ENCODE measurements at regions not wholly inside any gene's neighbourhood (a gene's known extent, or its start where the extent isn't known, plus 50 kb on each side); places are given as distances from the start of the nearest gene placed in this dataset.

DNA sequence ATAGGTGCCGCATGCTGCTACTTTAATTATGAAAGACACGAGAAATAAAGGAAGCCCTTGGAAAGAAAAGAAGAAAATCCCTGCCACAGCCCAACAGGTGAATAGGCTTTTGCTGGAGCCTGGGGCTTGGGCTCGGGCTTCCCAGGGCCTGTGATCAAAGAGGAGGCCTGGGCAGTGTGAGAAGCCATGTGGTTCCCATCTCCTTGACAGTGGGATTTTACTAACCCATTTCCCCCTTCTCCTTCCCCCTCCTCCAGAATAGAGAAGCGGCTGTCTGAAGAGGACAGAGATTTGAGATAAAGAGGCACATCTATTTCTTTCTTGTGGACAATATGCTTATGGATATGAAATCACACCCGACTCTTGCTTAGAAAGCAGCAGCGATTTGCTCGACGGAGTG is 369.1 kb downstream of the MCTP2 start:
- in situ Hi-C loops (cut with HindIII; ENCODE audit: low sequenced_read_pairs): no loop called here

DNA sequence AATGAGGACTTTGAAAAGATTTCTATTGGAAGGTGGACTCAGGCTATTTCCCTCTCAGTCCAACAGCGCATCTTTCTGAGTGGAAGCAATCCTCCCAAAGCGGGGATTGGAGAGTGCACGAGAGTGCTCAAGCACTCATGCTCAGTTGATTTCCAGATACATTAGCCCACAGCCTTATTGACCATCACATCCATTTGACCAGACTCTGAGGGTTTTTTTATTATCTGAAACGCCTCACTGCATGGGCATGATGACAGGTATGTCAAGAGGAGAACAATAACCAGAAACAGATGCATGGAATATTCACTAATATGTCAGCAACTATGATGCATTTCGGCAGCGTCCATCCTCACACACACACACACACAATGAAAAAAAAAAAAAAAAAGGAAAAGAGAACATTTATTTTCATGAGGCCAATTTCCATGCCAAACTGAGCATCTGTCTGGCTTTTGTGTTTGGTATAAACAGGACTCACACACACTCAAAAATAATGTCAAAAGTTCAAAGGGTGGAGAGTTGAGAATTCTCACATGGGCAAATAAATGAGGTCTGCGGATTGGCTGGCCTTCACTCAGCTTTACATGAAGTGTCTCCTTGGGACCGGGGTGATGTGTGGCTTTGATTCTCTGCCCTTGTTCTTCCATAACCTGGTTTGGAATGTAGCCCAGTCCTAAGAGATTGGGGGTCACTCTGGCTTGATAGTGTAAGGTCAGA is 371.6 kb downstream of the MCTP2 start:
- no peak for DNase-seq (ENCODE audit: low spot score)
- in situ Hi-C loops (cut with HindIII; ENCODE audit: low sequenced_read_pairs): no loop called here

More for the DNA sequence above, 369.1 kb downstream of the MCTP2 start:
- DNase-seq (ENCODE audit: low spot score): no peak

DNA sequence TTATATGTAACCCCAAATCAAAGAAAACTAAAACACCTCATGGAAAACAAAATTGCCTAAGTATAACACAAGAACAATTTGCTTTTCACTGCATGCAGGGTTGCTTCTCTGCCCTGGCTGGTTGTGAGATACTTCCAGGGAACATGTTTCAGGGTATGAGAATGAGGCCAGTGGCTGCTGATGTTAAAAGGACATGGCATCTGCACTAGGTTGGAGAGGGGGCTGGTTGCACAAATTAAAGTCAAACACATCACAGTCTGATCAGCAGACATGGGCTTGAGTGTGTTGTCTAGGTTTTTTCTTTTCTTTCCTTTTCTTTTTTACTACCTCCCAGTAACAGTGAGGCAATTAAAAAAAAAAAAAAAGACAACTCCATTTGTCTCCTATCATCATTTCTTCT is 374.9 kb downstream of the MCTP2 start:
- in situ Hi-C loops (cut with HindIII; ENCODE audit: low sequenced_read_pairs): no loop called here
- DNase-seq (ENCODE audit: low spot score): no peak

DNA sequence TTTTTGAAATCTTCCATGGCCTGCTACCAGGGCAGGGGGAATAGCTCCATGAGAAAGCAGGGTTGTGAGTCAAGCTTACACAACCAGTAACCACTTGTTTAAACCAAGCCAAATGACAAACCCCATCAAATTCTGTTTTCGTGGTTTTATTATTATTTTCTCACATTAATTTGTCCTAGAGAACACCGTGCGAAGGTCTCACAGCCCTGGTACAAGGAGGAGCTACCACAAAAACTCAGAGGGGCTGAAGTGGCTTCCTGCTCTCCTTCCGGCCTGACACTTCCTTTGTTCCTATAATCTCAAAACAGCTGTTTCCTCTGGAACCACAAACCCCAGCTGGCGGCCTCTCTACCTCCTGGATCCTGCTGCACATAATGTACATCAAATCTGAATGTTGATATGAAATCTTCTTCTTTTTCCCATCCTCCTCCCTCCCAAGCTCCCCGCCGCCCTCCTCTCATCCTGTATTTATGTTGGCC is 375.9 kb downstream of the MCTP2 start:
- no peak for DNase-seq (ENCODE audit: low spot score)
- in situ Hi-C loops (cut with HindIII; ENCODE audit: low sequenced_read_pairs): no loop called here

DNA sequence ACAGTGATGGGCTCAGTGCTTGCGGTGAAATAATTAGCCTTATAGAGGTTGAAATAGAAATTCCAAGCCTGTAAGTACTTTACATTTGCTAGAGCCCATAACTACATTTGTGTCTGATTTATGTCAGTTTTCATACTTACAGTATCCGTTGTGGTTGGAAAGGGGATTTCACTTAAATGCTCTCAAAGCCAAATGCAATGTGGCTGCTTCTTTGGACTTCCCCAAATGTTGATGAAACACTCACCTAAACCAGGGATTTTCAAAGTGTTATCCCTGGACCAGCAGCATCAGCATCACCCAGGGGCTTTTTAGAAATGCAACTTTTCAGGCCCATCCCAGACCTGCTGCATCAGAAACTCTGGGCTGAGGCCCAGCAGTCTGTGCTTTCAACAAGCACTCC is 378.7 kb downstream of the MCTP2 start:
- DNase-seq (ENCODE audit: low spot score): no peak
- in situ Hi-C loops (cut with HindIII; ENCODE audit: low sequenced_read_pairs): no loop called here

DNA sequence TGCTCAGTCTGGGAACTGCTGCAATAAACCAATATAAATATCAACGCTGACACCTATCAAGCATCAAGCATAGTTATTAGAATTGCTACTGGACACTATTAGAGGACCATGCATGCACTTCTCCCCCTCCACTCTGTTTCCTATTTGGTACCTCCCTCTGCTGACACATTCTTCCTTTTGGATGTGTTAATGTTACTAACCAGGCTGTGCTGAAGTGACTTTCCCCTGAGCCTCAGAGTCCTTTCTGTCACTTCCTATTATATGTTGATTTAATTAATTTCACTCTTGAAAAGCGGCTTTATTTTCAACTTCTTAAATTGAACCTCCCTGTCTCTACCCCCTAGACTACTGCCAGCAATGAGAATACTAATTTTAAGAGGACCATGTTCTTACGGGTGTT is 379.1 kb downstream of the MCTP2 start:
- in situ Hi-C loops (cut with HindIII; ENCODE audit: low sequenced_read_pairs): no loop called here

DNA sequence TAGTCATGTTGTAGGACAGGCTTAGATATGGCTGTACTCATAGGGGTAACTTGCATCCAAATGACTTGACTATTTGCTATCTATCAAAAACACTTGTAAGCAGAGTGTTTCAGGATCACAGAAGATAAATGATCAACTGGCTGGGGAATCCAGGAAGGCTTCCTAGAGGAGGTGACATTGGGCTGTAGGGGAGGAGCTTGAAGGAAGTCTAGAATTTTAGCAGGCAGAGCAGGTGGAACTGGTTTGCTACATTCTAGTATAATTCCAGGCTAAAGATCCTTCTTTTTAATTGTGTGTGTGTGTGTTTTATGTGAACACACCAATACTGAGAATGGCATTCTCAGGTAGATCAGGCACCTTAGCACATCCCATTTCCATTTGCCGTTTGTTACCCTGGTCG is 380.3 kb downstream of the MCTP2 start:
- in situ Hi-C loops (cut with HindIII; ENCODE audit: low sequenced_read_pairs): no loop called here
- no peak for DNase-seq (ENCODE audit: low spot score)

More for the DNA sequence above, 379.1 kb downstream of the MCTP2 start:
- no peak for DNase-seq (ENCODE audit: low spot score)

DNA sequence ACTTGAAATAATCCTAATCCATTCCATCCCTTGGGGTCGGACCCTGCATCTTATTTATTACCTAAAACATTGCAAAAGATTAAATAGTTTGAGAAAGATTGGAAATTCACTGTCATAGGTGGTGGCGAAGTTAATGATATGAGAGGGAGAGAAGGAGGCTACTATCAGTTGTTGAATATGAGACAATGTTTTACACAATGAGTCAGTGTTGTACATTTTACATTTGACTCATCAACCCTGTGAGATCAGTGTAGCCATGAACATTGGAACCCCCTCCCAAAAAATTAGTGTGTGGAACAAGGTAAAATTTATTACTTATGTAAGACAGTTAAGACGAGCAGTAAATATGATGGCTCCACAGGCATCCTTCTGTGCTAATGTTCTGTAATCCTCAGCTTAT is 384.3 kb downstream of the MCTP2 start:
- DNase-seq (ENCODE audit: low spot score): no peak
- in situ Hi-C loops (cut with HindIII; ENCODE audit: low sequenced_read_pairs): no loop called here

DNA sequence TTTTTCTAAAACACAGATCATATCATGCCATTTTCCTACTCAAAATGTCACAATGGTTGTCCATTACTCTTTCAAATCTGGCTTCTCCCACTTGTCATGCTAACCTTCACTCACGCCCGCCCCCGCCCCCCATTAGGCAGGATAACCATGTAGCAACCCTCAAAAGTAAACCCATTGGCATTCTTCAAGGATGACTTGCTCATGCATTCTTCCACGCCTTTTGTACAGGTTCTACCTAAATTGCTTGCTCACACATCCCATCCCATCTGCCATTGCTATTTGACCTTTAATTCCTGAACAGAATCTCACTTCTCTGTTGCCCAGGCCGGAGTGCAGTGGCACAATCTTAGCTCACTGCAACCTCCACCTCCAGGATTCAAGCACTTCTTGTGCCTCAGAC is 389.3 kb downstream of the MCTP2 start:
- DNase-seq (ENCODE audit: low spot score): no peak
- in situ Hi-C loops (cut with HindIII; ENCODE audit: low sequenced_read_pairs): no loop called here

DNA sequence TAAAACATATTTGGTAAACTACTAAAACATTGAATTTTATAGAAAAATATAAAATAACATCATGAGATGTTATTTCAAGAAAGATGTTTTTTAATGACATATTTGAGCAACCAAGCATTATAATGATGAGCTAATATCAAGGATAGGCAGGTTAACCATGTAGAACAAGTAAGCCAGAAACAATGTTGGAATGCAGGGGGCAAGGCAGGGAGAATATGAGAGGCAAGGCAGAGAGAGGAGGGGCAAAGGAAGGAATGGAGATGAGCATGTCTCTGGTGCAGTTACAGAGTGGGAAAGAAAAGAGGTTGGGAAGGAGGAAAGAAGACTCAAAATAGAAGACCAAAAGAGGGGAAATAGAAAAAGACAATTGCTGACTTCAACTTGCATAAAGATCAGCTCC is 390.4 kb downstream of the MCTP2 start:
- in situ Hi-C loops (cut with HindIII; ENCODE audit: low sequenced_read_pairs): no loop called here
- no peak for DNase-seq (ENCODE audit: low spot score)

DNA sequence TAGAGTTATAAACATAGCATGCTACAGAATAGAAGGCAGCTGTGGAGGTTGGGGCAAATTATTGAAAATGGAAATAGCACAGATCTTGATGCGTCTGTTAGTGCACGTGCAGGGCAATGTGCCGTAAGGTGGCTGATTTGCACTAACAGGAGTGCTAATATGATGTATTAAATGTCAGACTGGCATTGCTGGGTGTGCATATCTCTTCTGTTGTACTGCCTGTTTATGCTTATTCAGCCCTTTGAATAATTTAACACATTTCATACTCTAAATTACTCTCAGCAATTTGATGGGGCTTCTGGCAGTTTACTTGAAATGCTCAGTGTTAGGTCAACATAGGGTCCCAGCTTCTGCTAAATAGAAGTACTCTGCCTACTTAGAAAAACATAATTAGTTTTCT is 395.6 kb downstream of the MCTP2 start:
- in situ Hi-C loops (cut with HindIII; ENCODE audit: low sequenced_read_pairs): no loop called here
- no peak for DNase-seq (ENCODE audit: low spot score)

DNA sequence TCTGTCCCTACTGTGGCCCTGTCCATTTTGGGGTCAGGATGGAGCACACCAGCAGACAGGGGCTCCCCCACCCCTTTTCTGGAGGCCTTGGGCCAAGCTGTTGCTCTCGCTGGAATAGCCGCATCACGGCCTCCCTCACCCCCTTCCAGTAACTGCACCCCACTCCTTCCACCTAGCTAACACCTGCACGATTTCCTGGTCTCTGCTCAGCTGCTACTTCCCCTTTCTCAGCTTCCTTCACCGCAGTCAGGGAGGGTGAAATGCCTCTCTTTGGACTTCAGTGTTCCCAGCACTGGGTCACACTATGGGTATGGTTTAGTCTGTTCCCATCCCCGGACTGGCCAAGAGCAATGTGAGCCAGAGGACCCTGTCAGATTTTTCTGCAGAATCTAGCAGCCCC is 400.2 kb downstream of the MCTP2 start:
- DNase-seq (ENCODE audit: low spot score): no peak
- in situ Hi-C loops (cut with HindIII; ENCODE audit: low sequenced_read_pairs): no loop called here

DNA sequence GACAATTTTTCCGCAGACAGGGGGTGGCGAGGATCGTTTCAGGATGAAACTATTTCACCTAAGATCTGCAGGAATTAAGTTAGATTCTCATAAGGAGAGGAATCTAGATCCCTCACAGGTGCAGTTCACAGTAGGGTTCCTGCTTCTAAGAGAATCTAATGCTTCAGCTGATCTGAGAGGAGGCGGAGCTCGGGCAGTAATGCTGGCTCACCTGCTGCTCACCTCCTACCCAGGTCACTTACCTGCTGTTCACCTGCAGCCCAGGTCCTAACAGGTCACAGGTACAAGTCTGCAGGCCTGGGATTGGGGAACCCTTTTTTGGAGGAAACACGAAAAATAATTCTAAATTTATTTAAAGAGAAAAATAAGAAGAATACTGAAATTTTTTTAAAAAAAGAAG is 406.8 kb downstream of the MCTP2 start:
- DNase-seq (ENCODE audit: low spot score): no peak
- in situ Hi-C loops (cut with HindIII; ENCODE audit: low sequenced_read_pairs): no loop called here

DNA sequence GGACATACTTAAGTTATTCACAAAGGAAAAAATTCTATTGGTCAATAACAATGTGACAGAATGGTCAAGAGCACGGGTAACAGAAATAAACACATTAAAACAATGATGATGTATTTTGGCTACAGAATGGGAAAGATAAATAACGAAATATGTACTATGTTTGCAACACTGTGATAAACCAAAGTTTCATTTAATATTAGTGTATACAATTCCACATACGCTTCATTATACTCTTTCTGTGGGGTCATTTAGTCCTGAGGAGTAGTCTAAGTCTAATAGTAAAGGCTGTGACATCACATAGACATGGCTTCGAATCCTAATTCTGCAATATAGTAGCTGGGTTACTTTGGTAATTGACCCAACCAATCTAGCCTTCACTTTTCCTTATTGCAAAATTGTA is 408.3 kb downstream of the MCTP2 start:
- in situ Hi-C loops (cut with HindIII; ENCODE audit: low sequenced_read_pairs): no loop called here
- DNase-seq (ENCODE audit: low spot score): no peak

DNA sequence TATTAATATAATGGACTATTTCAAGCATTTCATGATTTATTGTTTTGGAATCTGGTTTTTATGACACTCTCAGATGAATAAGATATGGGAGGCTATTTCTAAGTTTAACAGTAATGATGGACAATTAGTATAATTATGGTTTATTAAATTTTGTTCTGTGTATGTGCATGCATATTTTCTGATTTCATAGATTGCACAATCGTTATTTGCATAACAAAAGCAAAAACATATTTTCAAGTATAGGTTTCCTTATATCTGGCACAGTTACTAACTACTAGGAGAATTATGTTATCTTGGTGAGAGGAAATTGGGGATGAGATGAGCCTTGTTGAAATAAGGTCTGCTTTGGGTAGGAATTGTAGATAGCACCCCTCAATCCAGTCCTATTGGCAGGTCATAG is 413.1 kb downstream of the MCTP2 start:
- DNase-seq (ENCODE audit: low spot score): no peak
- in situ Hi-C loops (cut with HindIII; ENCODE audit: low sequenced_read_pairs): no loop called here

DNA sequence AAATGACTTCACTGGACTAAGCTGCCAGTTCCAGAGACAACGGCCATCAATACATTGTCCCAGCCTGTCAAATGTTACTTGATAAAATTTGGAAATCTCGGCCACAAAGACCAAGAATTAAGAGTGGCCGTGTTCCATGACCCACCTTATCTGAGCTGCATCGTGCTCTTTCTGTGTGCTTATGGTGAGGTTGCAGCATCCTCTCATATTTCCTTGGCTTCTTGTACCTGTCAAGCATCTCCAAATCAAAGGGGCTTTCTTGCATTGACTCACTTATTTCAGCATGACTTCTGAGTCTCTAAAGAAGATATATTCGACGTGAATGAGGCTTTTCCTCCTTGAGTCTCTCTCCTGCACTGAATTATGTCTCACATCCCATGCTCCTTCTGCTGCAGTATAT is 421.7 kb downstream of the MCTP2 start:
- DNase-seq (ENCODE audit: low spot score): no peak
- in situ Hi-C loops (cut with HindIII; ENCODE audit: low sequenced_read_pairs): no loop called here

DNA sequence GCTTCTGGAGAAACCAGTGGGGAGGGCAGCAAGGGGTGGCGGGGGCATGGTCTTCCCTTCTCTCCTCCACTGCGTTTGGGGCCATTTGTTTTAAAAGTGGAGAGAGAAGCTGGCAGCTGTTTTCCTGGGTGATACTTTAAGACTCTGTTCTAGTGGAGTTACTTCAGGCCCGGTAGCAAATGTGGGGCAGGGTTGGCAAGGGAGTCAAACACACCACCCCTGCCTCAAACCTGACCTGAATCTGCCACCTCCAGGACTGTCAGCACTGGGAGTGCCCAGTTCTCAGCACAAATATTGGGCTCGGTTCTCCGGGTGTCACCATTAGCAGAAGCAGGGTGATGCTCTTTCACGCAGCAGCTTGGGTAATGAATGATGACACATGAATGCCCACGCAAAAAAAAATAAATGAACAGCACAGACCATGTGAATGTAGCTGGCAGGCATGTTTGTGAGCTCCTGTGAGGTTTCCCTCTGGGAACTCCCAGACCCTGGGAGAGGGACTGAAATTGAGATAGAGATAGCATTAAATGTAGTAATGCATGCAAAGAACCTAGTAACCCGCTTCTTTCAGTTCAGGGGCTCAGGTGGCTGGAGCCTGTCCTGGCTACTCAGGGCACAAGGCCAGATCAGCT is 424.0 kb downstream of the MCTP2 start:
- in situ Hi-C loops (cut with HindIII; ENCODE audit: low sequenced_read_pairs): no loop called here
- no peak for DNase-seq (ENCODE audit: low spot score)

DNA sequence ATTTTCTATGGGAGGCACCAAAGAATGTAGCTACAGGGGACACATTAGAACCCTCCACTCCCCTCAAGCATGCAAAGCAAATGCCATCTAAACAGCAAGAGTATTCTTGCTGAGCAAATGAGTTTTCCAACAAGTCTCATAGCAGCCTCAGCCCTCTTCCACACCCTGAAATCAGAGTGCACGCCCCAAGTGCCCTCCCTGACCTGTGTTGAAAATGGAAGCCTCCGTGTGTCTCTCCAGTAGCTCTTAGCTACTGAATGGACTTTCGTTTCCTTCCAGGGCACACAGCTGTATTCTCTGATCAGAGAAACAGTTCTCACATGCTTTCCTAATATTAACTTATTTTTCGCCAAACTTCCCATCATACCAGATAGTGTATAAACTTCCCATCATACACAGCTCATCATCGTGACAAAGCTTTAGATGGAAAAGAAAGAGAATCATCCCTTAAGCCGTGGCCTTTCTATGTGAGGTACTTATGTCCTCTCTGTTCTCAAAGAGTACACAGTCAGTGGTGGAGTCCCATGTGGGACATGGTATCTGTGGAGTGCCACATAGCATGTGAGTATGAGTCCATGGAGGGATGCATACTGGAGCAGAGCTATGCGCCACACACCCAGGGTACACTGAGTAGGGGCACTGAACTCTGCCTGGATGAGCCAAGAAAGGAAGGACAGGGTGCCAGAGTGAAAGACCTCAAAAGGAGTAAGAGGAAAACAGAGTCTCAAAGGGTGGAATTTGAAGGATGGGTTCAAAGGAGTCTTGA is 434.5 kb downstream of the MCTP2 start:
- in situ Hi-C loops (cut with HindIII; ENCODE audit: low sequenced_read_pairs): no loop called here
- no peak for DNase-seq (ENCODE audit: low spot score)

DNA sequence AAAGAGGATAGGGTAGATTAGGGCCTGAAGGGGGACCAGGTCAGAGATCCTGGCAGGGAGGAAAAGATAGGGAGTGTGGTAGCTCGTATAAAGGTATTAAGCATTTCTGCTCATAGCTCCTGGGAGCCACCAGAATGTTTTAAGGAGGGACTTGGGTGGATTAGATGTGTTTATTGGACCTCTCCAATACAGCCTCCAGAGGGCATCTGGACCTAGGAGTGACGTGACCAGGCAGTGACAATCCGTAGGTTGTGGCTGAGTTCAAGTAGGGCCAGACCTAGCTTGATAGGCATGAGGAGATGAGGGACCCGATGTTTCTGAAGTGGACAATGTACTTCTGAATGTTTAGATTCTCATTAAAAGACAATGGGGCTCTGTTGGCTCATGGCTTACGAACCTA is 435.2 kb downstream of the MCTP2 start:
- in situ Hi-C loops (cut with HindIII; ENCODE audit: low sequenced_read_pairs): no loop called here
- DNase-seq (ENCODE audit: low spot score): no peak

DNA sequence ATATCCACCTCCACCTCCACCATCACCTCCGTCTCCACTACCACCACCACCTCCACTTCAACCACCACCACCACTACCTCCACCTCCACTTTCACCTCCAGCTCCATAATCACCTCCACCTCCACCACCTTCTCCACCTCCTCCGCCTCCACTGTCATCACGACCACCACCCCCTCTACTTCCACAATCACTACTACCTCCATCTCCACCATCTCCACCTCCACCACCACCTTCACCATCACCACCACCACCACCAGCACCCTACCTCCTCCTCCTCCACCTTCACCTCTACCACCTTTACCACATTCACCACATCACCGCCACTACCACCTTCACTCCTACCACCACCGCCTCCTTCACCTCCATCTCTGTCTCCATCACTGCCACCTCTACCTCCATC is 435.7 kb downstream of the MCTP2 start:
- in situ Hi-C loops (cut with HindIII; ENCODE audit: low sequenced_read_pairs): no loop called here
- no peak for DNase-seq (ENCODE audit: low spot score)

Data from G401 (cell line).